K562 (cell line): ENCODE measurements at regions not wholly inside any gene's neighbourhood (a gene's known extent, or its start where the extent isn't known, plus 50 kb on each side); places are given as distances from the start of the nearest gene placed in this dataset.

Experiments
- BCLAF1 ChIP-seq, 2 experiments: fragments of 450-650 bp in 1 of 2; IDR thresholded peaks; 2 replicates each; pipeline ENCODE4 v1.6.1; 2011 to 2017; ENCODE audit warnings: low read depth in 2 of 2, antibody characterized with exemption in 1 of 2, borderline replicate concordance in 1 of 2, low read length in 1 of 2, mild to moderate bottlenecking in 1 of 2, mixed read lengths in 1 of 2; ENCODE audit not compliant: control insufficient read depth in 1 of 2
- ELF2 ChIP-seq: fragments of 250-450 bp; sonication (Bioruptor Pico); IDR thresholded peaks from 2 replicates; pipeline ENCODE4 v1.5.0; 2021; ENCODE audit warnings: mild to moderate bottlenecking
- EZH2 ChIP-seq: IDR thresholded peaks from 2 replicates; pipeline ENCODE4 v1.6.1; 2012; ENCODE audit warnings: low read depth, mild to moderate bottlenecking, inconsistent platforms, low read length, borderline replicate concordance
- FOXK2 ChIP-seq, 2 experiments: fragments of 450-650 bp; IDR thresholded peaks in 1 of 2; conservative IDR thresholded peaks in 1 of 2; 2 replicates each; pipeline ENCODE4 v1.6.1; 2016; ENCODE audit warnings: low read depth in 2 of 2, mild to moderate bottlenecking in 1 of 2
- GATA2 ChIP-seq: sonication (generic); formaldehyde crosslinking; IDR thresholded peaks from 2 replicates; pipeline ENCODE4 v1.4.0; 2020; ENCODE audit warnings: mild to moderate bottlenecking, missing genetic modification reagents
- HNRNPH1 ChIP-seq: fragments of 200-400 bp; formaldehyde crosslinking; optimal IDR thresholded peaks from 2 replicates; pipeline ENCODE3; 2017; ENCODE audit warnings: low read depth, mild to moderate bottlenecking, low read length, moderate library complexity
- KAT8 ChIP-seq: fragments of 450-650 bp; IDR thresholded peaks from 2 replicates; pipeline ENCODE4 v1.6.1; 2016; ENCODE audit warnings: low read depth, mild to moderate bottlenecking
- NR2C1 ChIP-seq, 2 experiments: fragments of 450-650 bp; IDR thresholded peaks; 2 replicates each; pipeline ENCODE4 v1.6.1; 2017; ENCODE audit warnings: mild to moderate bottlenecking in 2 of 2, antibody characterized with exemption in 1 of 2, inconsistent platforms in 1 of 2, missing compliant biosample characterization in 1 of 2, missing genetic modification characterization in 1 of 2
- NR2F6 ChIP-seq: fragments of 450-650 bp; formaldehyde crosslinking; IDR thresholded peaks from 2 replicates; pipeline ENCODE4 v1.4.0; 2020; ENCODE audit warnings: mild to moderate bottlenecking
- OTX1 ChIP-seq: fragments of 450-650 bp; formaldehyde crosslinking; IDR thresholded peaks from 2 replicates; pipeline ENCODE4 v1.4.0; 2022; ENCODE audit warnings: mild to moderate bottlenecking
- VEZF1 ChIP-seq: fragments of 200-800 bp; sonication (Bioruptor generic); IDR thresholded peaks from 2 replicates; pipeline ENCODE4 v1.6.1; 2017; ENCODE audit warnings: missing genetic modification characterization, missing compliant biosample characterization
- ZC3H11A ChIP-seq: IDR thresholded peaks from 2 replicates; pipeline ENCODE4 v1.6.1; 2012; ENCODE audit warnings: low read depth, low read length, improper control_type of control experiment
- ZNF512 ChIP-seq: IDR thresholded peaks from 2 replicates; pipeline ENCODE4 v1.6.1; 2016; ENCODE audit warnings: missing genetic modification characterization, missing compliant biosample characterization
- TF ChIP-seq, protein P1 (sequence below): fragments of 450-650 bp; IDR thresholded peaks from 2 replicates; pipeline ENCODE4 v1.6.1; 2016; ENCODE audit warnings: low read depth, mild to moderate bottlenecking, moderate library complexity
- TF ChIP-seq, protein P2 (sequence below): conservative IDR thresholded peaks from 2 replicates; pipeline ENCODE4 v1.6.1; 2011; ENCODE audit warnings: low read depth, mild to moderate bottlenecking, low read length; ENCODE audit not compliant: control insufficient read depth
- TF ChIP-seq, protein P3 (sequence below): fragments of 250-450 bp; sonication (Bioruptor Pico); IDR thresholded peaks from 2 replicates; pipeline ENCODE4 v1.5.0; 2020; ENCODE audit warnings: mild to moderate bottlenecking, borderline replicate concordance

- TF ChIP-seq ZNF512 (tag) (no peak), NR2F6 (CRISPR knock-in tag) (no peak), NR2C1 (IDR thresholded peaks at IDR 0.05) (no peak), NR2C1 (tag; IDR thresholded peaks at IDR 0.05) (peak; percentile 40; the same call in 1 of the 2 replicates), KAT8 (no peak), GATA2 (CRISPR knock-in tag) (peak; percentile 93), OTX1 (CRISPR knock-in tag) (0 out of 2 replicates have a peak, but pooled peaks have one; percentile 68), ELF2 (CRISPR knock-in tag) (no peak), ZC3H11A (no peak), FOXK2 (conservative IDR thresholded peaks at IDR 0.05 in 1 of 2, IDR thresholded peaks at IDR 0.05 in 1 of 2; ENCODE audit: low read depth in 2 of 2) (peak in 1 of 2 experiments; percentile 53; a peak in 2 of 4 replicates), HNRNPH1 (no peak), BCLAF1 (IDR thresholded peaks at IDR 0.05; ENCODE audit: borderline replicate concordance in 1 of 2, control insufficient read depth in 1 of 2, low read depth in 2 of 2, low read length in 1 of 2) (no peak), EZH2 (no peak), VEZF1 (CRISPR knock-in tag) (peak; percentile 47)
- TF ChIP-seq, protein P1, sequence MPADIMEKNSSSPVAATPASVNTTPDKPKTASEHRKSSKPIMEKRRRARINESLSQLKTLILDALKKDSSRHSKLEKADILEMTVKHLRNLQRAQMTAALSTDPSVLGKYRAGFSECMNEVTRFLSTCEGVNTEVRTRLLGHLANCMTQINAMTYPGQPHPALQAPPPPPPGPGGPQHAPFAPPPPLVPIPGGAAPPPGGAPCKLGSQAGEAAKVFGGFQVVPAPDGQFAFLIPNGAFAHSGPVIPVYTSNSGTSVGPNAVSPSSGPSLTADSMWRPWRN: peak; percentile 80
- TF ChIP-seq, protein P2, sequence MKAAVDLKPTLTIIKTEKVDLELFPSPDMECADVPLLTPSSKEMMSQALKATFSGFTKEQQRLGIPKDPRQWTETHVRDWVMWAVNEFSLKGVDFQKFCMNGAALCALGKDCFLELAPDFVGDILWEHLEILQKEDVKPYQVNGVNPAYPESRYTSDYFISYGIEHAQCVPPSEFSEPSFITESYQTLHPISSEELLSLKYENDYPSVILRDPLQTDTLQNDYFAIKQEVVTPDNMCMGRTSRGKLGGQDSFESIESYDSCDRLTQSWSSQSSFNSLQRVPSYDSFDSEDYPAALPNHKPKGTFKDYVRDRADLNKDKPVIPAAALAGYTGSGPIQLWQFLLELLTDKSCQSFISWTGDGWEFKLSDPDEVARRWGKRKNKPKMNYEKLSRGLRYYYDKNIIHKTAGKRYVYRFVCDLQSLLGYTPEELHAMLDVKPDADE: no peak
- TF ChIP-seq, protein P3, sequence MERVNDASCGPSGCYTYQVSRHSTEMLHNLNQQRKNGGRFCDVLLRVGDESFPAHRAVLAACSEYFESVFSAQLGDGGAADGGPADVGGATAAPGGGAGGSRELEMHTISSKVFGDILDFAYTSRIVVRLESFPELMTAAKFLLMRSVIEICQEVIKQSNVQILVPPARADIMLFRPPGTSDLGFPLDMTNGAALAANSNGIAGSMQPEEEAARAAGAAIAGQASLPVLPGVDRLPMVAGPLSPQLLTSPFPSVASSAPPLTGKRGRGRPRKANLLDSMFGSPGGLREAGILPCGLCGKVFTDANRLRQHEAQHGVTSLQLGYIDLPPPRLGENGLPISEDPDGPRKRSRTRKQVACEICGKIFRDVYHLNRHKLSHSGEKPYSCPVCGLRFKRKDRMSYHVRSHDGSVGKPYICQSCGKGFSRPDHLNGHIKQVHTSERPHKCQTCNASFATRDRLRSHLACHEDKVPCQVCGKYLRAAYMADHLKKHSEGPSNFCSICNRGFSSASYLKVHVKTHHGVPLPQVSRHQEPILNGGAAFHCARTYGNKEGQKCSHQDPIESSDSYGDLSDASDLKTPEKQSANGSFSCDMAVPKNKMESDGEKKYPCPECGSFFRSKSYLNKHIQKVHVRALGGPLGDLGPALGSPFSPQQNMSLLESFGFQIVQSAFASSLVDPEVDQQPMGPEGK (CRISPR knock-in tag): no peak
These were observed 490.4 kb upstream of the FANCL start (continued) for GRCh38 chr2:58731488-58731869.
